Astrocyte of the spinal cord (primary cell): ENCODE measurements at regions not wholly inside any gene's neighbourhood (a gene's known extent, or its start where the extent isn't known, plus 50 kb on each side); places are given as distances from the start of the nearest gene placed in this dataset.

ENCODE experiments used
- DNase-seq: peaks from one replicate; pipeline ENCODE4 v3.0.0; 2011; ENCODE audit warnings: low read depth, low spot score
- H3K4me3 ChIP-seq: 2 replicates; pipeline ENCODE4 v1.5.1; 2011; ENCODE audit warnings: low read depth, mild to moderate bottlenecking, low read length, moderate library complexity
- CTCF ChIP-seq: IDR thresholded peaks from 2 replicates; pipeline ENCODE4 v1.5.1; 2012; ENCODE audit warnings: low read depth, mild to moderate bottlenecking, low read length, inconsistent platforms
- in situ Hi-C: cut with HindIII; loops from 2 replicates; pipeline ENCODE4 v1.10.0; 2017; ENCODE audit warnings: low sequenced_read_pairs

GRCh38 chr7:41060796-41061195, 642.1 kb downstream of the INHBA start:
- in situ Hi-C loops, result no loop called here
- DNase-seq, result no peak
- no peak for TF ChIP-seq CTCF

GRCh38 chr7:41059796-41060195, 643.1 kb downstream of the INHBA start:
- in situ Hi-C loops, result no loop called here
- DNase-seq, result no peak
- H3K4me3 ChIP-seq, result no peak overlapping the region
- TF ChIP-seq CTCF, result no peak

More at GRCh38 chr7:41060796-41061195, 642.1 kb downstream of the INHBA start:
- H3K4me3 ChIP-seq, result no peak overlapping the region

- TF ChIP-seq CTCF, result no peak
- in situ Hi-C loops, result no loop called here
- DNase-seq, result no peak
- no peak overlapping the region for H3K4me3 ChIP-seq
Measured at GRCh38 chr7:41058986-41059741, 643.7 kb downstream of the INHBA start.

- TF ChIP-seq CTCF, result no peak
- in situ Hi-C loops, result no loop called here
- no peak overlapping the region for H3K4me3 ChIP-seq
- DNase-seq, result no peak
Measured at GRCh38 chr7:41054960-41055661, 647.8 kb downstream of the INHBA start.

- peak; percentile 52 for DNase-seq
Measured at GRCh38 chr7:41053820-41054219, 649.1 kb downstream of the INHBA start.

GRCh38 chr7:41052736-41053135, 650.2 kb downstream of the INHBA start:
- no peak for DNase-seq
- no peak overlapping the region for H3K4me3 ChIP-seq
- in situ Hi-C loops, result no loop called here
- TF ChIP-seq CTCF, result no peak

More at GRCh38 chr7:41053820-41054219, 649.1 kb downstream of the INHBA start:
- TF ChIP-seq CTCF, result no peak
- H3K4me3 ChIP-seq, result no peak overlapping the region
- in situ Hi-C loops, result no loop called here
